Mammary epithelial cell (primary cell): ENCODE measurements at regions not wholly inside any gene's neighbourhood (a gene's known extent, or its start where the extent isn't known, plus 50 kb on each side); places are given as distances from the start of the nearest gene placed in this dataset.

ENCODE experiments used
- EZH2 ChIP-seq: IDR thresholded peaks from 2 replicates; pipeline ENCODE4 v1.6.1; 2012; ENCODE audit warnings: low read length, inconsistent platforms, borderline replicate concordance
- TF ChIP-seq, protein P1 (sequence below), 2 donors: IDR thresholded peaks in 1 of 2; conservative IDR thresholded peaks in 1 of 2; 2 replicates each; pipeline ENCODE4 v1.5.1; 2011 to 2012; ENCODE audit warnings: inconsistent platforms in 2 of 2, low read length in 2 of 2, mild to moderate bottlenecking in 2 of 2, control low read depth in 1 of 2, low read depth in 1 of 2; ENCODE audit not compliant: insufficient read depth in 1 of 2; ENCODE audit errors: extremely low read depth in 1 of 2

DNA sequence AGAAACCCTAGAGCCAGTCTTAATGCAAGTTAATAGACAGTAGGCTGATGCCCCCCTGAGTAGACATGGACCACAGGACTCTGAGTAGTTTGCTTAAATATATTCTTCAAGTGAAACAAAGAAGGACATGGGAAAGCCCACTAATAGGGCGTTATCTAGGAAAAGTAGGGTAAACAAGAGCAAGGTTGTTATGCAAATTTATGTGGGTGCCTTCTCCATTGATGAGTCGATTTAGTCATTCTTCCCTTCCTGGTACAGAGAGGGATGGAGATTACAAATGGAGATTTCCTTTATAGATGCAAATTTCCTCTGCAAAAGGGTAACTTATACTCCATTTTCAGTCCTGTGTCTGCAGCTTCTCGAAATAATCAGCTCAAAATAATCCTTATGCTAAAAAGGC lies 262.0 kb downstream of the CD83 start:
- TF ChIP-seq, protein P1, sequence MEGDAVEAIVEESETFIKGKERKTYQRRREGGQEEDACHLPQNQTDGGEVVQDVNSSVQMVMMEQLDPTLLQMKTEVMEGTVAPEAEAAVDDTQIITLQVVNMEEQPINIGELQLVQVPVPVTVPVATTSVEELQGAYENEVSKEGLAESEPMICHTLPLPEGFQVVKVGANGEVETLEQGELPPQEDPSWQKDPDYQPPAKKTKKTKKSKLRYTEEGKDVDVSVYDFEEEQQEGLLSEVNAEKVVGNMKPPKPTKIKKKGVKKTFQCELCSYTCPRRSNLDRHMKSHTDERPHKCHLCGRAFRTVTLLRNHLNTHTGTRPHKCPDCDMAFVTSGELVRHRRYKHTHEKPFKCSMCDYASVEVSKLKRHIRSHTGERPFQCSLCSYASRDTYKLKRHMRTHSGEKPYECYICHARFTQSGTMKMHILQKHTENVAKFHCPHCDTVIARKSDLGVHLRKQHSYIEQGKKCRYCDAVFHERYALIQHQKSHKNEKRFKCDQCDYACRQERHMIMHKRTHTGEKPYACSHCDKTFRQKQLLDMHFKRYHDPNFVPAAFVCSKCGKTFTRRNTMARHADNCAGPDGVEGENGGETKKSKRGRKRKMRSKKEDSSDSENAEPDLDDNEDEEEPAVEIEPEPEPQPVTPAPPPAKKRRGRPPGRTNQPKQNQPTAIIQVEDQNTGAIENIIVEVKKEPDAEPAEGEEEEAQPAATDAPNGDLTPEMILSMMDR (conservative IDR thresholded peaks at IDR 0.05 in 1 of 2, IDR thresholded peaks at IDR 0.05 in 1 of 2; ENCODE audit: extremely low read depth in 1 of 2, insufficient read depth in 1 of 2, low read depth in 1 of 2, low read length in 2 of 2) = no peak
- TF ChIP-seq EZH2 = no peak
